ENCODE measurements at regions not wholly inside any gene's neighbourhood (a gene's known extent, or its start where the extent isn't known, plus 50 kb on each side); places are given as distances from the start of the nearest gene placed in this dataset.
"Not testable (repeated sequence)": the region's sequence is repeated elsewhere in the genome, so short reads cannot be mapped to it uniquely, and the experiment has no call there.

DNA sequence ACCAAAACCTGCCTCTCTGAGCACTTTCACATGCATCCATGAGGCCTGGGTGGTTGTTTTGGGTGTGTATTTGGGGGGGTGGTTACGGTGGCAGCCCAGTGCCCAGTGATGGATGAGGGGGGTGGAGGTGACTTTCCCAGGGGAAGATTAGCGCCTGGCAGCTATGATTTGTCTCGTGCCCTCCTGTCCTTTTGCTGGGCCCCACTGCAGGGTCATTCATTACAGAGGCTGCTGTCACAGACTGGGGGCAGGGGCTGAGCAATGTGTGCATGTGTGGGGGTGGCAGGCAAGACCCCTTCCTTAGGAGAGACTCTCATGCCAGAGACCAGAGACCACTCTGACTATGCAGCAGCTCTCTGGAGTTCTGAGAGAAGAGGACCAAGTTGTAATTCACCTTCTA, 93.7 kb downstream of the MRM1 start:
- H3K4me3 ChIP-seq (ENCODE audit: low read depth, low read length), result no peak overlapping the region

DNA sequence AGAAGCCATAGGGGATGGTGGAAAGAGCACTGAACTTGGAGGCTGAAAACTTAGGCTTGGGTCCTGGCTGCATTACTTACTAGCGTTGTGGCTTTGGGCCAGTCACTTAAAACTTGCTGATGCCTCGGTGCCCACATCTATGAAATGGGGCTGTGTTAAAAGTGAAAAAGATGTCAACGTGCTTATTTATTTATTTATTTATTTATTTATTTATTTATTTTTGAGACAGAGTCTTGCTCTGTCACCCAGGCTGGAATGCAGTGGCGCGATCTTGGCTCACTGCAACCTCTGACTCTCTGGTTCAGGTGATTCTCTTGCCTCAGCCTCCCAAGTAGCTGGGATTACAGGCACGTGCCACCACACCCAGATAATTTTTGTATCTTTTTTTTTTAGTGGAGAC, 94.3 kb downstream of the MRM1 start:
- H3K4me3 ChIP-seq (ENCODE audit: low read depth, low read length), result not testable (repeated sequence)

DNA sequence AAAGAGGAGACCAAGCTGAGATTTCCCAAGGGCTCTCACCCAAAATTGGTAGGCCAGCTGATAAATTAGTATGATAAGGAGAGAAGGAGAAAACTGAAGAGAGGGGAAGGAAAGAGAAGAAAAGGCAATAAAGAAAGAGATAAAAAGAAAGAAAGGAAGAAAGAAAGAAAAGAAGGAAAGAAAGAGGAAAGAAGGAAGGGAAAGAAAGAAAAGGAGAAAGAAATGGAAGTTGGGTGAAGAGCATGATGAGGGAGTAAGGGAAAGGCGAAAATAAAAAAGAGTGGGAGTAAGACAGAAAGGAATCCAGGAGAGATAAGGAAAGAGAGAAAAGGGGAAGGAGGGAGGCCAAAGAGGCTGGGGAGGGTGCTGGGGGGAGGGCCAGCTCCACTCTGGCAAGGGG, 95.4 kb downstream of the MRM1 start:
- no peak overlapping the region for H3K4me3 ChIP-seq (ENCODE audit: low read depth, low read length)

DNA sequence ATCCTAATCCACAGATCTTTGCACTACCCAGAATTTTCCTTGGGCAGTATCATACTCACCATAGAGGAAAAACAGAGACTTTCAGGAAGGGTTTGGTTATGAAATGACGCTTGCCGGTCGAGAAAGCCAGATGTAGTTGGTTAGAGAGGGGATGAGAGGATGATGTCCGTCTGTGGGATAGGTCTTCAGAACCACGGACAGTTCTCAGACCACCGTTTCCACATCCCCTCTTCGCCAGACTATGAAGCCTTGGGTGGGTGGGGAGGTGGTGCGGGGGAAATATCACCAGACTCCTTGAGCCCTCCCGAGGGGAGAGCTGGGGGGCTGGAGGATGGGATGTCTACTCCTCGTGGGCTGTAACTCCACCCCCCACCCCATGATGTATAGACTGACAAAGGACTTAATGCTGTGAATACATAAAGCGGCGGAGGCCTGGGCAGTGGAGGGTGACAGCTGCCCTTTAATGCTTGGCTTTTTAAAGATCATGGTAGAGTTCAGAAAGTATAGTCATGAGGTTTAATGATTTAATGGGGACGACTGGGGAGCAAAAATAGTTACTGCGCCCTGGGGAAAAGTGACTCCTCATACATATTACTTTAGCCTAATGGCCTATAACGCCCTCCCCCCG, 96.6 kb downstream of the MRM1 start:
- no peak overlapping the region for H3K4me3 ChIP-seq (ENCODE audit: low read depth, low read length)

DNA sequence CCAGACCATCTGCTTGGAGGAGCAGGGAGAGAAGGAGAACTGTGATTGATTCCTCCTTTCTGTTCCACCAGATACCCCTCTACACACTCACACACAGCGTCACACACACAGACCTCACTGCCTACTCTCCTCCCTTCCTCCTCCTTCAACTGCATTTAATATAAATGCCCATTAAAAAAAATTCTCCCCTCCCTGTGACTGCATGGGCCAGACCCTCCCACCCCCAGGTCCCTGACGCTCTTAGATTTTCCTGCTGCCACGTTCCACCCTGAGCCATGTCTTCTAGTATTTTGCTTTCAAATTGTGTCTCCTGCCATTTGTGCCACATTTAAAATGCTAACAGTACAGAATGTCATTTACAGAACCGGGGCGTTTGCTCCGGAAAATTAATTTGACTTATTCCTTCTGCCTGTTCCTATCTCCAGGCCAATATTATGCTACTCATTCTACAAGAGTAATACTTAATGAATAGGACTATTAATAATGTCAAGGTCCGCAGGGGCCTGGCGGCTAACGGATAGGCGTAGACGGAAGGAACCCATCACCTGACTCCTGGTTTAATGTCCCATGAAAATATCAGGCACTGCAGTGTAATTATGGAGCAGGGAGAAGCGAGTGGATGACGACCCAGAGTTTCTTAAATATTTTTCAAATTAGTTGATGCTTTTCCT, 100.2 kb downstream of the MRM1 start:
- no peak overlapping the region for H3K4me3 ChIP-seq (ENCODE audit: low read depth, low read length)

DNA sequence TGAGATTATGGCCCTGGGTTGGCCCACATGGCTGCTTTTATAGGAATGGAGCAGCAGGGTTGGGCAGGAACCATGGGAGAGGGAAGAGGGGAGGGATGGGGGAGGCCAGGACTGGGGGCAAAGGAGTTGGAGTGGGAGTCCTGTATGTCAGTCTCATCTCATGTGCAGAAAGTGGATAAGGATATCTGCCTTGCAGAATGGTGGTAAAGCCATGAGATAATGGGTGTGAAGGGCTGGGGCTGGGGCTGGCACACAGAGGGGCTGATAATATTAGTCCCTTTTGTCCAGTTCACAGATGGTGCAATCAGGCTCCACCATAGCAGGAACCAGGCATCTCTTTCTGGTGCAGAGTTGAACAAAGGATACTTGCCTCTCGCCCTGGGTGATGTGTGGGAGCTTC, 101.3 kb downstream of the MRM1 start:
- no peak overlapping the region for H3K4me3 ChIP-seq (ENCODE audit: low read depth, low read length)

DNA sequence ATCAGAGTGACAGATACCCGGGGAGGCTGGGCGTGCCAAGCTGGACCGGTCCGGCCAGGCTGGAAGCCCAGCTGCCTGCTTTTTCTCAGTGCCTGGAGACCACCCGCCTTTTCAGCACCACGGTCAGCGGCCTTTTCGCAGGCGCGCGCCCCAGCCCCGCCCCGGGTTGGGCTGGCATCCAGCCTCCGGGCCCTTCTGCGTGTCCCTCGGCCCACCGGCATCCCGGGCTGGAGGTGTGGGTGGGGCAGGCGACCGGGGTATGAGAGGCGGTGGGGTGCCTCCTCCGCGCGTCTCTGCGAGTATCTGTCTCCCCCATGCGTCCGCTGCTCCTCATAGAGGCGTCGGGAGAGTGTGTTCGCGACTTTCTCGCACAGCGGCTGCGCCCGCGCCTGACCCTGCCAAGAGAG, 102.5 kb downstream of the MRM1 start:
- H3K4me3 ChIP-seq (ENCODE audit: low read depth, low read length), result peak overlapping the region; percentile 18

DNA sequence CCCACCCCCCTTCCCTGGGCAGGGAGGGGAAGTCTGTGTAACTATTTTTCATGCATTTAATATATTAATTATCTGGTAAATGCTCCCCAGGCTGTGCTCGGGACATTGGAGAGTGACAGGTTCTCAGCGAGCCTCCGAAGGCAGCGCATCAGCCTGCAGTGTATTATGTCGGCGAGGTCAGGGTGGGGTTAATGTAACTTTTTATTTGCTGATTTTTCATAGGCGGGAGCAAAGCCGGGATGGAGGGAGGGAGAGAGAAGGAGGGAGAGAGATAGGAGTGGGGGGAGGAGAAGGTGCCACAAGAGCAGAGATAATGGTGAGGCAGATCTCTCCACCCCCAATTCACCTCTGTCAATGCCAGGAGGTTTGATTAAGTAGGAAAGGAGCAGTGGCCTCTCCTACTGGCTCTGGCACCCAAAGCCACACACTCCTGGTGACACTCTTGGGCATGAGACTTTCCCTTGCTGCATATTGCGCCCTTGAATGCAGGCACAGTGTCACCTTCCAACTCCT, 104.0 kb downstream of the MRM1 start:
- no peak overlapping the region for H3K4me3 ChIP-seq (ENCODE audit: low read depth, low read length)

DNA sequence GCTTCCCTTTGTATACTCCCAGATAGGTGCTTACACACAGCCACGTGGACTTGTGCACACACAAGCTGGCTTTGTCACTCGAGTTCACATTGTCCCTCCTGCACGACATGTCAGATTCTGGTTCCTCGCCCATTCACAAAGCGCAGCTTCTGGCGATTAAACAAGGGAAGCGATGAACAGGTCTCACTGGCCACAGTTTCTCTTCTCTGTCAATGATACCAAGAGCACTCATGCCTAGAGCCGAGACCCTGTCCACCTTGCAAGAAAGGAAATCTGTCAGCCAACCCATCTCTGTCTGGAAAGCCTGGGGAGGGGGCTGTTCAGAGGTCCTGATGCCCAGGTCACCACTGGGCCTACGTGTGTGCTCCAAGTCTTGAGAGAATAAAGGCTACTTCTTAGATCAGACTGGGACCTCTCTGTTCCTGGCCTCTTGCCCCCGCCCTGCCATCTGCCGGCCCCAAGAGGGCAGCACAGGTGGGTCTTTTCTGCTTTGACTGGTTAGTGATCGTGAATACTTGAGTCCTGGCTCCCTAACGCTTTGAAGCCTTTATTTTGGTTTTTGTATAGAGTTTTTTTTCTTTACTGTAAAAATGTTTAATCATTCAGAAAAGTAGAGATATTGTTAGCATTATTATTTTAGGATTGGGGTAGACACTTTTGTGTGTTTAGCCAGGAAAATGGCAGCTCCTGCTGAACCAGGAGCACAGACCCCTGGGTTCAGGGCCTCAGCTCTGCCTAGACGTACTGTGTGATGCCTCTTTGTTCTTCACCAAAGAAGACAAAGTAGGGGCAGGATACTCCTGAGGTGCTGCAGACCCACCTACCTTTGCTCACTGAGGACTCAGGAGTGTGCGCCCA, 104.7 kb downstream of the MRM1 start:
- H3K4me3 ChIP-seq (ENCODE audit: low read depth, low read length), result no peak overlapping the region

DNA sequence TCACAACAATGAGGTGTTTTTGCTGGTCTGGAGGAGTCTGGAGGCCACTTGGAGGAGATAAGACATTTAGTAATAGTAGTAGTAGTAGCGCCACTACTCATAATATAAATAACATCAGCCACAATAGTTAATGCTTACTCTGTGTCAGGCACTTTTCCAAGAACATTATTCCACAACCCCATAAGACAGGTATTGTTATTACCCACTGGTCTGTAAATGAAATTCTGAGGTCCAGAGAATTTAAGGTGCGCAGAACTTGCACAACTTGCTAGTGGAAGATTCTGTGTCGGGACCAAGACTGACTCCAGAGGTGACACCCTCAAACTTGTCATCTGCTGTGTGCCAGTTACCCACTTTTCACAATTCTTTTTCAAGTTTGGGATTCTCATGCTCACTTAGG, 106.5 kb downstream of the MRM1 start:
- no peak overlapping the region for H3K4me3 ChIP-seq (ENCODE audit: low read depth, low read length)

DNA sequence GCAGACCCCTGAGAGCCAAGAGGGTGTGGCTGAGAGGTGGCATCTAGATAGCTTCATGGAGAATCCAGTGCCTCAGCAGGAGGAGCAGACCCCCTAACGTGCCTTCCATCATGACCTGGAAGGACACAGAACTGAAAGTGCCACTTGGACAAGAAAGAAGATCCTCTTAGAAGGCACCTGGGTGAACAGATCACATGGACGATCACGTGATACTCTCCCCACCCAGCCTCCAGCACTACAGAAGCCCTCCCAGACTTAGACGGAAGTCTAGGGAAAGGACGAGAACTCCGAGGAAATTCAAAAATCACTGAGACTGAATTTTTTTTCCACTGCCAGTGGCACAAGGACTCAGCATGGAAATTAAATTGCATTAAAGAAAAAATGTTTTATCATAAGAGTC, 113.4 kb downstream of the MRM1 start:
- no peak overlapping the region for H3K4me3 ChIP-seq (ENCODE audit: low read depth, low read length)

DNA sequence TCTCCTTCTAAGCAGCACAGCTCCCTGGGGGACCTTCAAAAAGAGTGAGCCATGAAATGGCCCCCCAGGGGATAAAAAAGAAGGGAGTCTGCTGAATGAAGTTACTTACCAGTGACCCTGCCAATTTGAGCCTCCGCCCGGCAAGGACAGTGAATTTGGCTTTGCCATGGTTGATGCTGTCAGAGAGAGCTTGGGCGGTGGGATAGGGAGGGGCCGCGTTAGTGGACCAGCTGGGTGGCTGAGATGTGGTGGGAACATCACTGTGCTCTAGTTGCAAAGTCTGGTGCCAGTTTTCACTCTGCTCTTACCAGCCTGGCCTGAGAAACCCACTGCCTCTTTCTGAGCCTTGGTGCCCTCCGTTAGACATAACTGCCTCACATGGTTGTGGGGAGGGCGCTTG, 114.6 kb downstream of the MRM1 start:
- no peak overlapping the region for H3K4me3 ChIP-seq (ENCODE audit: low read depth, low read length)

DNA sequence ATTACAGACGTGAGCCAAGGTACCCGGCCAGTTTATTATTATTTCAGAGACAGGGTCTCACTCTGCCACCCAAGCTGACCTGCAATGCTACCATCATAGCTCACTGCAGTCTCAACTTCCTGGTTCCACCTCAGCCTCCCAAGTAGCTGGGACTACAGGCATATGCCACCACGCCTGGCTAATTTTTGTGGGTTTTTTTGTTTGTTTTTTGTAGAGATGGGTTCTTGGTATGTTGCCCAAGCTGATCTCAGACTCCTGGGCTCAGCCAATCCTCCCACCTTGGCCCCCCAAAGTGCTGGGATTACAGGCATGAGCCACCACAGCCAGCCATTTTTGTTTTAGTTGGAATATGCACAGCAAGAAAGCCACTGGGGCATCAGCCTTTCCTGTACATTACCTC, 115.7 kb downstream of the MRM1 start:
- H3K4me3 ChIP-seq (ENCODE audit: low read depth, low read length), result no peak overlapping the region

DNA sequence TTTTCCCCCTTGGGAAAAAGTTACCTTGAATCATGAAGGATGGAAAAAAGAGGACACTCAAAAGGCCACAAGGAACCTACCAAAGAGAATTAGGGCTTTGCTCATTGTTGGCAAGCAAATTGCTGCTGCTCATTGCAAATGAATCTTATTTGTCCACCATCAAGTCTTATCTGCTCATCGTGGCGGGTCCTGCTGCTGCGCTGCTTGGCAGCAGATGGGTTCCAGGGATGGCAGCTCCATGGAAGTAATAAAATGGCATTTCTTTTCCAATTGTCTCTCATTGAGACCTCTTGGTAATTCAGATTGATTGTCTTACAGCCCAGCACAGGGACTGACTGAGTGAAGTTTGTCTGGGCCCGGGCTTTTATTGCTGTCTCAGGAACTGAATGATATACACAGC, 118.7 kb downstream of the MRM1 start:
- H3K4me3 ChIP-seq (ENCODE audit: low read depth, low read length), result no peak overlapping the region

DNA sequence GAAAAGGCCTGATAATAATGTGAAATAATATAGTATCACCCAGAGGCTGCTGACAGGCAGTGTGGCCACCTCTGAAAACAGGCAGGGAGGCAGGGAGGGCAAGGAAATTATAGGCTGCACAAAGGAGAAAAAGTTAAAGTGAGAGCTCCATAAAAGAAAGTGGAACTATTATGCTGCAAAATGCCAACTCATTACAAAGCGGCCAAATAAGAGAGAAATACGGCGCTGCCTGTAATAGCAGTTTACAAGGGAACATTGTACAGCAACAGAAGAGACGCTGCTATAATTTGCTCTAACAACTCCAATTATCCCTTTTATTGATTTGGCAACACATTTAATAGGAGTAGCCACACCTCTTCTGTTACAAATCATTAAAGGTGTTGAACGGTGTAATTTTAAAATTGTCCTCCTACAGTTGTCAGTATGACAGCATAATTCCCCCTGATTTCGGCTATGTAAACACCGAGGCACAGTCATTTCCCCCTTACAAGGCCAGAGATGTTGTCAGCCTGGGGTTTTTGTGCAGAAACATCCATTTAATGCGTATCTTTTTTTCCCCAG, 120.3 kb downstream of the MRM1 start:
- no peak overlapping the region for H3K4me3 ChIP-seq (ENCODE audit: low read depth, low read length)

DNA sequence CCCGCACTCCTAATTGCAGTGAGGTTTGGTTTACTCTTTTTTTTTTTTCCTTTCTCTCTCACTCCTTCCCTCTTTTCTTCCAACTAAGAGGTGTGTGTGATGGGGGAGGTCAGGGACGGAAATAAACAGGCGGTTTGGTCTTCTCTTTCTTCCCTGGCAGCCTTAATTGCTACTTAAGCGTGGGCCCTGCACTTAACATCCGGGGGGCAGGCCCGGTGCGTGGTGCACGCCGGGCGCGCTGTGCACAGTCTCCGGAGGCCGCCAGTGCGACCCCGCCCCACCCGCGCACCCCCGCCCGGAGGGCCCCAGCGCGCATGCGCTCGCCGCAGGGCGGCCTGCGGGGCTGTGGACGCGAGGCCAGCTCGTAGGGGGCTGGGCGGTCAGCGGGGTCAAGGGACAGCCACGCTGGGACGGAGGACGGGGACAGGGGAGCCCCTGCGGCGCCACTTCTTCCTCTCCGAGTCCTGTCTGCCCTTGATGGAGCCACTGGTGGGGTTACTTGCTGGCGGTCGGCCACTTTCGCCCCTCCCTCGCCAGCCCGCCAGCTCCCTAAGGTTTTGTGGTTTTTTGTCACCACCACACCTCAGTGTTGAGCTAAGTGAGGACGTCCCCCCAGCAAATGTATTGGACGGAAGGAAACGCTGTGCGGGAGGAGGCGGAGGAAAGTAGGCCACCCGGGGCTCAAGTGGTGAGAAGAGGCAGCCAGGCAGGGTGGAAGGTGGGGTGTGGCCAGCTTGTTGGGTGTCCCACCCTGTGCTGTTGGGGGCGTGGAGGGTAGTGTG, 120.9 kb downstream of the MRM1 start:
- peak overlapping the region; percentile 31 for H3K4me3 ChIP-seq (ENCODE audit: low read depth, low read length)

DNA sequence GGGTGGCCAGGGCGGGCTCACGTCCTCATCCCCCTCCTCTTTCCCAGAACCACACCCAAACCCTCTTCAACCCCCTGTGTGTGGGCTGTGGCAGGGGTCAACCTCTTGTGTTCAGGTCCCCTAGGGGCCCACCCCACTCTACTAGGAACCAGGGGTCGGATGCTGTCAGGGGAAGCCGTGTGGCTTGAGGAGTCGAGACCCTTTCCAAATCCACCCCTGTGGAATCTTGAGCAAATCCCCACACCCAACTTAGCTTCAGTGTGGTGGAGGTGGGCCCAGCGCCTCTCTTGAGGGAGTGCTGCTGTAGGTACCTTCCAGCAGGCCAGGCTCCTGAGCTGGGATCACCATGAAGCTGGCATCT, 121.5 kb downstream of the MRM1 start:
- H3K4me3 ChIP-seq (ENCODE audit: low read depth, low read length), result no peak overlapping the region

DNA sequence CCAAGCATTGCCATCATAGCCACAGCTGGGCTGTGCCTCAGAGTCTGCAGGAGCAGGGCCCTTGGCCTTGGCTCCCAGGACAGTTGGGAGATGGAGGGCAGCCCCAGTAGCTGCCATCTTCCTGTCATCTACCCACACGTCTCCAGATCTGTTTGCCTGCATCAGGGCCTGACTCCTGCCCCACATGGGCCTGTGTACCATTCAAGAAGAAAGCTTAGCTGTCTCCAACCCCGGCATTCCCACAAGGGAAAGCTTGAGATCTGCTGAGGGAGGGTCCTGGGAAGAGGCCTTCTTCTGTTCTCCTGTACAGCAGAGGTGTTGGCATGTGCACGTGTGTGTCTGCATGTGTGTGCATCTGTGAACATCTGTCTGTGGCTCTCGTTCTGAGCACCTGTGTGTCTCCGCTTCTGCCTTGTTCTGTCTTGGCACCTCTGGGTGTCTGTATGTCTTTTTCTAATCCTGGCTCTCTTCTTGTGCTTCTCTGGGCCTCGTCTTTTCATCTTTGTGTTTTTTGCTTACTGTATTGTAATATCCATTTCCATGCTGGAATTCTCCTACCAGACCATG, 122.2 kb downstream of the MRM1 start:
- H3K4me3 ChIP-seq (ENCODE audit: low read depth, low read length), result no peak overlapping the region

DNA sequence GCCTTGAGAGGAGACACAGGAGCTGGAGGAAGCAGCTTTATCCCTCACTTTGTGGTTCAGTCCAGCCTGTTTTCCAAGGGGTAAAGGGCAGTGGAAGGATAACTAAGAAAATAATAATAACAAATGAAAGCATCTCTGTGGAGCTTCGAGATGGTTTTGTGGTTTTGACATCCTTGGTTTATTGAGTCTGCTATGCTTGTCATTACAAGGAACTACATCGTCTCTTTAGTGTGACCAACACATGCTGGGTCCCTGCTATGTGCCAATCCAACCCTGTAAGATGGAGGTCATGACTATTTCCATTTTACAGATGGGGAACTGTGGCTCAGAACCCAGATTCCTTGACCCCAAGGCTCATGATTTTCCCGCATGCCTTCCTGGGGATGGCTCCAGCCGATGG, 124.8 kb downstream of the MRM1 start:
- H3K4me3 ChIP-seq (ENCODE audit: low read depth, low read length), result no peak overlapping the region

DNA sequence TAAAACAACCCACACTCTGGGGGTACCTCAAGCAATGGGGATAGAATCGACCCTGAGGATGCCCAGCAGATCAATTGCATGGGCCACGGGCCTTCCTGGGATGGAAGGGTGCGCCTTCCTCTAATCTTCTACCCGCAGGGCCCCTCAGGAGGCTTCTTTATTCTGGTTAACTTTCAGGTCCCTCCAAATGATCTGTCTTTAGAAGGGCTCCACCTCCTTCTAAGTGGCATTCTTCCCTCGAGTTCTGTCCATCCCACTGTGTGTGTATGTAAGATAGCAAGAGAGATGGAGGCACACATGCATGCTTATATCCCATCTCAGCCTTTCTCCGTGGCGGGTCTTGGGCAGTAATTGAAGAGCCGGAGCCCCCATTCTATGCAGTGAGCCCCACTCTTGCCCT, 125.7 kb downstream of the MRM1 start:
- H3K4me3 ChIP-seq (ENCODE audit: low read depth, low read length), result no peak overlapping the region

DNA sequence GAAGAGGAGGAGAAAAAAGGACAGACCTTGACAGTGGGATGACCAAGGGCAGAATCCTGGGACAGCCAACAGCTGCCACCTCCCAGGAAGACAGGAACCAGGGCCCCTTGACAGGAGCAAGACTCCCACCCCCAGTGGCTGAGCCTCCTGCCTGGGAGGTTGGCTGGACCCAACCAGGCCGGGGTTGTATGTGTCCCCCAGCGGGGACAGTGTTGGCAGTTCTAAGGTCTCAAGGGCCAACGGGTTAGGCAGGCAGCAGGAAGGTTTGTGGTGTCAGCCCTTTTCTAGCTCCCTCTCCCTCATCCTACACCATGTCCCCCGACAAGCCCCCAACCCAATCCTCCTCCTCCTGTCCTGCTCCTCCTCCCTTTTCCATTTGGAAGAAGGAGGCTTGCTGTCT, 126.2 kb downstream of the MRM1 start:
- no peak overlapping the region for H3K4me3 ChIP-seq (ENCODE audit: low read depth, low read length)

All from iPS-11a (cell line).